ENCODE measurements at regions not wholly inside any gene's neighbourhood (a gene's known extent, or its start where the extent isn't known, plus 50 kb on each side); places are given as distances from the start of the nearest gene placed in this dataset.

- no peak overlapping the region for H3K27ac ChIP-seq (ENCODE audit: low read depth in 1 of 2, low read length in 2 of 2)
- no peaks in the 10 kb centered on the region for H3K36me3 ChIP-seq (ENCODE audit: control insufficient read depth in 4 of 4, insufficient read depth in 3 of 4, low read depth in 1 of 4, low read length in 3 of 4)
- no peak for DNase-seq (ENCODE audit: low spot score)
- H3K9ac ChIP-seq (ENCODE audit: low read depth in 1 of 2, low read length in 2 of 2) = no peak overlapping the region
- no peaks in the 10 kb centered on the region for H3K27me3 ChIP-seq (ENCODE audit: control insufficient read depth in 4 of 4, insufficient read depth in 4 of 4, low read length in 3 of 4)
- H3K4me3 ChIP-seq (ENCODE audit: low read depth in 1 of 3, low read length in 3 of 3) = no peak overlapping the region
- H3K9me3 ChIP-seq (ENCODE audit: control insufficient read depth in 4 of 4, low read length in 3 of 4) = no peaks in the 10 kb centered on the region
- no peaks in the 10 kb centered on the region for H3K4me1 ChIP-seq (ENCODE audit: control insufficient read depth in 4 of 4, insufficient read depth in 4 of 4, low read length in 3 of 4)
- TF ChIP-seq GABPA (IDR thresholded peaks at IDR 0.05 in 1 of 2, conservative IDR thresholded peaks at IDR 0.05 in 1 of 2) (no peak), EGR1 (IDR thresholded peaks at IDR 0.05; ENCODE audit: low read depth in 2 of 2) (no peak), RAD21 (IDR thresholded peaks at IDR 0.05) (no peak), YY1 (IDR thresholded peaks at IDR 0.05) (no peak), FOXA1 (IDR thresholded peaks at IDR 0.05) (no peak), SP1 (IDR thresholded peaks at IDR 0.05) (no peak), ATF3 (IDR thresholded peaks at IDR 0.05) (no peak), FOXA2 (IDR thresholded peaks at IDR 0.05) (no peak), JUND (IDR thresholded peaks at IDR 0.05) (no peak)
- TF ChIP-seq, protein P1, sequence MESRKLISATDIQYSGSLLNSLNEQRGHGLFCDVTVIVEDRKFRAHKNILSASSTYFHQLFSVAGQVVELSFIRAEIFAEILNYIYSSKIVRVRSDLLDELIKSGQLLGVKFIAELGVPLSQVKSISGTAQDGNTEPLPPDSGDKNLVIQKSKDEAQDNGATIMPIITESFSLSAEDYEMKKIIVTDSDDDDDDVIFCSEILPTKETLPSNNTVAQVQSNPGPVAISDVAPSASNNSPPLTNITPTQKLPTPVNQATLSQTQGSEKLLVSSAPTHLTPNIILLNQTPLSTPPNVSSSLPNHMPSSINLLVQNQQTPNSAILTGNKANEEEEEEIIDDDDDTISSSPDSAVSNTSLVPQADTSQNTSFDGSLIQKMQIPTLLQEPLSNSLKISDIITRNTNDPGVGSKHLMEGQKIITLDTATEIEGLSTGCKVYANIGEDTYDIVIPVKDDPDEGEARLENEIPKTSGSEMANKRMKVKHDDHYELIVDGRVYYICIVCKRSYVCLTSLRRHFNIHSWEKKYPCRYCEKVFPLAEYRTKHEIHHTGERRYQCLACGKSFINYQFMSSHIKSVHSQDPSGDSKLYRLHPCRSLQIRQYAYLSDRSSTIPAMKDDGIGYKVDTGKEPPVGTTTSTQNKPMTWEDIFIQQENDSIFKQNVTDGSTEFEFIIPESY (IDR thresholded peaks at IDR 0.05) = no peak
- 91% methylated on average over 3 of the region's 3 CpGs for WGBS
Measured at GRCh38 chr3:174340624-174341587, 518.2 kb upstream of the NAALADL2 start.

DNA sequence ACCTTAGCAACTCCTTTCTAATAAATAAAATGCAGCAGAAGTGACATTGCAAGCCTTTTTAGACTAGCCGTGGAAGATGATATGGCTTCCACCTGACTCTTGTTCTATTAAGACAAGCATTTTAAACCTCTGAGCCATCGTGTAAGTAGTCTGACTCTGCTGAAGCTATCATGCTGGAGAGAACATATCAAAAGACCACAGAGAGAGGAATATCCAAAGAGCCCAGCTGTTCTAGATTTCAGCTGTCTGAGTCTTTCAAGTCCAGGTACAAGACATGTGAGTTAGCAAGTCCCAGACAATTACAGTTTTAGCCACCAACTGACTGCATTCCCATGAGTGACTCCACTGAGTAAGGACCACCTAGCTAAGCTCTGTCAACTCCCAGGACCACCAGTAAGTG, 517.0 kb upstream of the NAALADL2 start:
- H3K4me1 ChIP-seq (ENCODE audit: control insufficient read depth in 4 of 4, insufficient read depth in 4 of 4, low read length in 3 of 4) = no peaks in the 10 kb centered on the region
- no peak overlapping the region for H3K9ac ChIP-seq (ENCODE audit: low read depth in 1 of 2, low read length in 2 of 2)
- TF ChIP-seq RXRA (IDR thresholded peaks at IDR 0.05) (no peak), HNF4A (conservative IDR thresholded peaks at IDR 0.05) (no peak), FOXA1 (IDR thresholded peaks at IDR 0.05) (no peak), SP1 (IDR thresholded peaks at IDR 0.05) (no peak), YY1 (IDR thresholded peaks at IDR 0.05) (no peak), TAF1 (conservative IDR thresholded peaks at IDR 0.05) (no peak), GABPA (IDR thresholded peaks at IDR 0.05 in 1 of 2, conservative IDR thresholded peaks at IDR 0.05 in 1 of 2) (no peak), FOXA2 (IDR thresholded peaks at IDR 0.05) (no peak), HNF4G (IDR thresholded peaks at IDR 0.05) (no peak), CTCF (IDR thresholded peaks at IDR 0.05; ENCODE audit: low read depth, low read length, missing input control) (no peak), NR2F2 (IDR thresholded peaks at IDR 0.05) (no peak), ATF3 (IDR thresholded peaks at IDR 0.05) (no peak), MAX (IDR thresholded peaks at IDR 0.05) (no peak), RAD21 (IDR thresholded peaks at IDR 0.05) (no peak), EGR1 (IDR thresholded peaks at IDR 0.05; ENCODE audit: low read depth in 2 of 2) (no peak)
- TF ChIP-seq, protein P1 (IDR thresholded peaks at IDR 0.05) = no peak
- no peak overlapping the region for H3K4me3 ChIP-seq (ENCODE audit: low read depth in 1 of 3, low read length in 3 of 3)
- 71% methylated on average over 2 of the region's 2 CpGs for WGBS
- no peaks in the 10 kb centered on the region for H3K9me3 ChIP-seq (ENCODE audit: control insufficient read depth in 4 of 4, low read length in 3 of 4)
- no peak for DNase-seq (ENCODE audit: low spot score)
- no peaks in the 10 kb centered on the region for H3K36me3 ChIP-seq (ENCODE audit: control insufficient read depth in 4 of 4, insufficient read depth in 3 of 4, low read depth in 1 of 4, low read length in 3 of 4)
- H3K27ac ChIP-seq (ENCODE audit: low read depth in 1 of 2, low read length in 2 of 2) = no peak overlapping the region
- no peaks in the 10 kb centered on the region for H3K27me3 ChIP-seq (ENCODE audit: control insufficient read depth in 4 of 4, insufficient read depth in 4 of 4, low read length in 3 of 4)
